Astrocyte (in vitro differentiated cells and primary cell): ENCODE measurements at regions not wholly inside any gene's neighbourhood (a gene's known extent, or its start where the extent isn't known, plus 50 kb on each side); places are given as distances from the start of the nearest gene placed in this dataset.
"Not testable (repeated sequence)": the region's sequence is repeated elsewhere in the genome, so short reads cannot be mapped to it uniquely, and the experiment has no call there.

Experiments used
- DNase-seq: peaks from one replicate; pipeline ENCODE4 v3.0.0-alpha.2; 2010; ENCODE audit warnings: low read depth
- FAIRE-seq: peaks from 2 replicates; lab custom pipeline; 2011; peaks lifted over from hg19 to GRCh38; lab: Jason Lieb, UNC
- H2AFZ ChIP-seq: 2 replicates; pipeline ENCODE4 v1.6.0; 2012; ENCODE audit warnings: low read depth, low read length, inconsistent platforms
- H3K27ac ChIP-seq: 2 replicates; pipeline ENCODE4 v1.5.1; 2011; ENCODE audit warnings: low read depth, low read length, inconsistent platforms
- H3K27me3 ChIP-seq: 2 replicates; pipeline ENCODE4 v1.6.0; 2011; ENCODE audit warnings: low read length, inconsistent platforms; ENCODE audit not compliant: insufficient read depth
- H3K36me3 ChIP-seq: 2 replicates; pipeline ENCODE4 v1.5.1; 2011; ENCODE audit warnings: low read length, inconsistent platforms; ENCODE audit not compliant: insufficient read depth
- H3K4me1 ChIP-seq: 2 replicates; pipeline ENCODE4 v1.5.1; 2011; ENCODE audit warnings: low read length, inconsistent platforms; ENCODE audit not compliant: insufficient read depth
- H3K4me2 ChIP-seq: 2 replicates; pipeline ENCODE4 v1.6.0; 2012; ENCODE audit warnings: low read length, inconsistent platforms
- H3K4me3 ChIP-seq: 2 replicates; pipeline ENCODE4 v1.5.1; 2011; ENCODE audit warnings: low read depth, mild to moderate bottlenecking, low read length, inconsistent platforms; ENCODE audit not compliant: insufficient read depth
- H3K79me2 ChIP-seq: 2 replicates; pipeline ENCODE4 v1.6.0; 2012; ENCODE audit warnings: mild to moderate bottlenecking, low read length, inconsistent platforms; ENCODE audit not compliant: insufficient read depth
- H3K9ac ChIP-seq: 2 replicates; pipeline ENCODE4 v1.6.0; 2012; ENCODE audit warnings: mild to moderate bottlenecking, low read length, inconsistent platforms
- H3K9me3 ChIP-seq: 2 replicates; pipeline ENCODE4 v1.5.1; 2012; ENCODE audit warnings: low read depth, mild to moderate bottlenecking, low read length, inconsistent platforms; ENCODE audit not compliant: insufficient read depth
- H4K20me1 ChIP-seq: 2 replicates; pipeline ENCODE4 v1.6.0; 2012; ENCODE audit warnings: low read length, inconsistent platforms; ENCODE audit not compliant: insufficient read depth
- H3K27ac Mint-ChIP-seq: one replicate; pipeline ENCODE4 v1.8.0; 2021; ENCODE audit warnings: mild to moderate bottlenecking, mixed read lengths; ENCODE audit not compliant: unreplicated experiment
- H3K27me3 Mint-ChIP-seq: one replicate; pipeline ENCODE4 v1.8.0; 2021; ENCODE audit warnings: low read depth, mixed read lengths; ENCODE audit not compliant: unreplicated experiment
- H3K36me3 Mint-ChIP-seq: one replicate; pipeline ENCODE4 v1.8.0; 2021; ENCODE audit warnings: low read depth, mixed read lengths; ENCODE audit not compliant: unreplicated experiment
- H3K4me1 Mint-ChIP-seq: one replicate; pipeline ENCODE4 v1.8.0; 2021; ENCODE audit warnings: low read depth, mixed read lengths; ENCODE audit not compliant: unreplicated experiment
- H3K4me3 Mint-ChIP-seq: one replicate; pipeline ENCODE4 v1.8.0; 2021; ENCODE audit warnings: mild to moderate bottlenecking, moderate library complexity, mixed read lengths; ENCODE audit not compliant: unreplicated experiment
- H3K9me3 Mint-ChIP-seq: one replicate; pipeline ENCODE4 v1.8.0; 2021; ENCODE audit warnings: mild to moderate bottlenecking, mixed read lengths; ENCODE audit not compliant: unreplicated experiment
- EZH2 ChIP-seq: IDR thresholded peaks from 2 replicates; pipeline ENCODE4 v1.6.1; 2012; ENCODE audit warnings: mild to moderate bottlenecking, low read length, inconsistent platforms; ENCODE audit not compliant: insufficient read depth
- TF ChIP-seq, protein P1 (sequence below): IDR thresholded peaks from 2 replicates; pipeline ENCODE4 v1.5.1; 2011; ENCODE audit warnings: low read depth, mild to moderate bottlenecking, inconsistent platforms, low read length, moderate library complexity; ENCODE audit not compliant: insufficient read depth

DNA sequence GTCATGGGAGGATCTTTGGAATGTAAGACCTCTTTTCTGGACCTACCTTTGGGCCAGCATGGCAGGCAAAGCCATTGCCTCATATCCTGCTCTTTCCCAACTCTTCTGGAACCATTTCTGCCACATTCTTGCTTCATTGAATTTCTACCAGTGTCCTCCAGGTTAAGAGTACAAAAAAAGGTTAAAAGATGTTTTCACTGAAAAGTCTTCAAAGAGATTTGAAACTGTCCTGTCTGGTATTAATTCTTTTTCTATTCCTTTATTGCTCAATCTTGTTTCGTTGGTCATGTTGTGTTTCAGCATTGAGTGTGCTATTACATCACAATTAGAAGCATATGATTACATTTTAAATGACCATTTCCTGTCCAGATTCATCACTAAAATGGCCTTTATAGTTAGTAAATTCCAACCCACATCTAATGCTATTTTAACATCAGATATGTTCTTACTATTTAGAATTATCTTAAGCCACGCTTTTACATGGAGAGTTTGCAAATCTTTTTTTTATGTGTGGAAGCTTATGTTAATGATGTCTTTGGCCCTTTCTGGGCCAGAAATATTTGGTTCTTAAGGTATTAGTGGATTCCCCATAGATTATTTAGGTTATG lies 450.9 kb downstream of the GJA1 start:
- Mint-ChIP-seq H3K27me3 (no peaks in the 10 kb centered on the region), H3K4me1 (peaks cover 20% of the 10 kb centered on the region), H3K9me3 (no peaks in the 10 kb centered on the region), H3K36me3 (no peaks in the 10 kb centered on the region), H3K4me3 (no peak overlapping the region), H3K27ac (no peak overlapping the region)
- H3K36me3 ChIP-seq = no peaks in the 10 kb centered on the region
- H3K79me2 ChIP-seq = no peaks in the 10 kb centered on the region
- H4K20me1 ChIP-seq = no peaks in the 10 kb centered on the region
- no peak overlapping the region for H3K4me3 ChIP-seq
- H3K4me2 ChIP-seq = no peak overlapping the region
- DNase-seq = no peak
- TF ChIP-seq, protein P1, sequence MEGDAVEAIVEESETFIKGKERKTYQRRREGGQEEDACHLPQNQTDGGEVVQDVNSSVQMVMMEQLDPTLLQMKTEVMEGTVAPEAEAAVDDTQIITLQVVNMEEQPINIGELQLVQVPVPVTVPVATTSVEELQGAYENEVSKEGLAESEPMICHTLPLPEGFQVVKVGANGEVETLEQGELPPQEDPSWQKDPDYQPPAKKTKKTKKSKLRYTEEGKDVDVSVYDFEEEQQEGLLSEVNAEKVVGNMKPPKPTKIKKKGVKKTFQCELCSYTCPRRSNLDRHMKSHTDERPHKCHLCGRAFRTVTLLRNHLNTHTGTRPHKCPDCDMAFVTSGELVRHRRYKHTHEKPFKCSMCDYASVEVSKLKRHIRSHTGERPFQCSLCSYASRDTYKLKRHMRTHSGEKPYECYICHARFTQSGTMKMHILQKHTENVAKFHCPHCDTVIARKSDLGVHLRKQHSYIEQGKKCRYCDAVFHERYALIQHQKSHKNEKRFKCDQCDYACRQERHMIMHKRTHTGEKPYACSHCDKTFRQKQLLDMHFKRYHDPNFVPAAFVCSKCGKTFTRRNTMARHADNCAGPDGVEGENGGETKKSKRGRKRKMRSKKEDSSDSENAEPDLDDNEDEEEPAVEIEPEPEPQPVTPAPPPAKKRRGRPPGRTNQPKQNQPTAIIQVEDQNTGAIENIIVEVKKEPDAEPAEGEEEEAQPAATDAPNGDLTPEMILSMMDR = no peak
- TF ChIP-seq EZH2 = no peak
- no peak for FAIRE-seq
- no peak overlapping the region for H2AFZ ChIP-seq
- no peaks in the 10 kb centered on the region for H3K9me3 ChIP-seq
- no peak overlapping the region for H3K27ac ChIP-seq
- H3K9ac ChIP-seq = no peak overlapping the region
- H3K4me1 ChIP-seq = peaks cover 8% of the 10 kb centered on the region
- H3K27me3 ChIP-seq = no peaks in the 10 kb centered on the region

DNA sequence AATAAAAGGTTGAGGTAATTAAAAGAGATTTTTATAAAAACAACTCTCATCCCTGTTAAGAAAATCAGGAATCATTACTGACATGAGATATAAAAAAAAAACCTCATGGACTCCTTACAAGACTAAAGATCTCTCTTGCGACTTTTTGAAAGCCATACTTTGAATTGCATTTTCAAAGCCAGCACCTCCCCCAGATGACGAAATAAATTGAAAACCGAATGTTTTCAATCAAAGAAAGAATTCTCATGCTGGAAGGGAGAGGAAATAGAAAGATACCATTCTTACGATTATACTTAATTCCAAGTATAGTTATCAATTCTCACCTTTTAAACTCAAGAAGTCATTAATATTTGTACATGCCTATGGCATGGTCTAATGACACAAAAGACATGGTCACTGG lies 452.3 kb downstream of the GJA1 start:
- H3K27me3 ChIP-seq = no peaks in the 10 kb centered on the region
- TF ChIP-seq, protein P1 = no peak
- no peak for TF ChIP-seq EZH2
- no peaks in the 10 kb centered on the region for H4K20me1 ChIP-seq
- no peaks in the 10 kb centered on the region for H3K9me3 Mint-ChIP-seq
- H2AFZ ChIP-seq = no peak overlapping the region
- H3K79me2 ChIP-seq = no peaks in the 10 kb centered on the region
- no peaks in the 10 kb centered on the region for H3K27me3 Mint-ChIP-seq
- H3K36me3 Mint-ChIP-seq = no peaks in the 10 kb centered on the region
- no peak overlapping the region for H3K4me3 Mint-ChIP-seq
- peaks cover under 1% of the 10 kb centered on the region for H3K4me1 ChIP-seq
- H3K4me2 ChIP-seq = no peak overlapping the region
- H3K4me3 ChIP-seq = no peak overlapping the region
- peaks cover 11% of the 10 kb centered on the region for H3K4me1 Mint-ChIP-seq
- no peak overlapping the region for H3K27ac ChIP-seq
- FAIRE-seq (no peak), DNase-seq (no peak)
- H3K9me3 ChIP-seq = no peaks in the 10 kb centered on the region
- no peaks in the 10 kb centered on the region for H3K36me3 ChIP-seq
- no peak overlapping the region for H3K9ac ChIP-seq
- no peak overlapping the region for H3K27ac Mint-ChIP-seq

DNA sequence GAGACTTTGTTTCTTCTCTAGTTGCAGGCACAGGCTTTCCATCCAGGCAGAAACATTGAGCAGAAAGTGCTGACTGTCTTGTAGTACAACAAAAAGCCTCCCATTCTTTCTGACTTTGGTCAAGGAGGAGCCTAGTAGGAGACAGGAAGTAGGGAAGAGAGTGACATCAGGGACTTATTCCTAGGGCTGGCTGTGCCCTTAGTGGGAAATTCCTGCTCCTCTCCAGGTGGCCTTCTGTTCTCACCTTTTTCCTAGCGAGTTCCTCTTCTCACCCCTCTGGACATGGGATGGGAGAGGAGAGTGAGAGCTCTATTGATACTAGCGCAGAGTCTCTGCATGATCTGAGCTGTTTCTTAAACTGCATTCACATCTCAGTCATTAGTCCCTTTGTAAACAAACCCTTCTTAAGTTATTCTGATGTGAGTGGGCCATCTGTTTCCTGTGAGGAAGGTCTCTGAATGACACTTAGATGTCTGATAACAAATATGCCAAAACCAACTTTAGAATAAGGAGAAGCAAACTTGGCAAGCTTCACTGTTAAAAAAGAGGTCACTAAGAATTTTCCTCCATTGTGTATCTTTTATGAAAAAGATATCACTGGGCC lies 455.0 kb downstream of the GJA1 start:
- FAIRE-seq (peak; percentile 43), DNase-seq (no peak)
- Mint-ChIP-seq H3K27me3 (no peaks in the 10 kb centered on the region), H3K4me1 (peaks cover 6% of the 10 kb centered on the region), H3K4me3 (no peak overlapping the region), H3K9me3 (no peaks in the 10 kb centered on the region), H3K36me3 (no peaks in the 10 kb centered on the region), H3K27ac (no peak overlapping the region)
- no peaks in the 10 kb centered on the region for H4K20me1 ChIP-seq
- no peaks in the 10 kb centered on the region for H3K36me3 ChIP-seq
- no peaks in the 10 kb centered on the region for H3K9me3 ChIP-seq
- no peaks in the 10 kb centered on the region for H3K79me2 ChIP-seq
- H3K4me1 ChIP-seq = no peaks in the 10 kb centered on the region
- TF ChIP-seq EZH2 = no peak
- TF ChIP-seq, protein P1 = no peak
- H2AFZ ChIP-seq = no peak overlapping the region
- H3K27me3 ChIP-seq = no peaks in the 10 kb centered on the region
- H3K4me3 ChIP-seq = no peak overlapping the region
- no peak overlapping the region for H3K9ac ChIP-seq
- H3K4me2 ChIP-seq = no peak overlapping the region
- H3K27ac ChIP-seq = no peak overlapping the region

DNA sequence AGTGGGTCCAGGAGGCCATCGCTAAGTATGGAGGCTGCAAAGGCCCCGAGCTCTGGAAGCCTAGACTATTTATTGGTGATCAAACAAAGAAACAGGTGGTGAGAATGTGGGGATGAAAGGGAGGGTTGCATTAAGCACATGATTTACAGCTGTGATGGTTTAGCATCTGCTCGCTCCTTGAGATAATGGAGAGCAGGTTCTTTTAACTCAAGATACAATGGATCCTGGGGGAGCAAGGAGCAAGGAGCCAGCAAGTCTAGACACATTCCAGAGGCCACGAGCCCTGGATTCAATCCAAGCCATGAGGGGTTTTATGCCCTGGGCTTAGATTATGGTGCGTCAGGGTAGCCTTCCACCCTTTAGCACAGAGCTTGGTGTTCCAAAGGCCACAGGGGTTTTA lies 460.3 kb downstream of the GJA1 start:
- H3K9ac ChIP-seq, H3K27ac Mint-ChIP-seq, H3K4me2 ChIP-seq, H3K36me3 ChIP-seq, H3K9me3 ChIP-seq, H3K4me1 ChIP-seq, H3K4me3 Mint-ChIP-seq, H3K4me3 ChIP-seq, H3K36me3 Mint-ChIP-seq, H4K20me1 ChIP-seq, H3K9me3 Mint-ChIP-seq, DNase-seq, H3K79me2 ChIP-seq, H3K27me3 ChIP-seq, H2AFZ ChIP-seq, H3K27ac ChIP-seq, H3K27me3 Mint-ChIP-seq, FAIRE-seq: not testable (repeated sequence)
- H3K4me1 Mint-ChIP-seq = peaks cover 16% of the 10 kb centered on the region
